Vagina (tissue), 2 donors: ENCODE measurements at regions not wholly inside any gene's neighbourhood (a gene's known extent, or its start where the extent isn't known, plus 50 kb on each side); places are given as distances from the start of the nearest gene placed in this dataset.

ENCODE experiments used
- DNase-seq, 2 donors: peaks; one replicate each; pipeline ENCODE4 v3.0.0-alpha.2; 2017; ENCODE audit errors: extremely low spot score in 2 of 2
- H3K27ac ChIP-seq: fragments of 200-600 bp; sonication (generic); one replicate; pipeline ENCODE4 v1.5.1; 2019
- H3K27me3 ChIP-seq: fragments of 200-600 bp; sonication (generic); one replicate; pipeline ENCODE4 v1.5.1; 2019
- H3K36me3 ChIP-seq, 2 donors: fragments of 200-600 bp; sonication (generic); one replicate each; pipeline ENCODE4 v1.5.1; 2017 to 2019
- H3K4me1 ChIP-seq: fragments of 200-600 bp; sonication (generic); one replicate; pipeline ENCODE4 v1.5.1; 2019
- H3K4me3 ChIP-seq, 2 donors: fragments of 200-600 bp; sonication (generic); 1 replicate in 1 of 2; 2 replicates in 1 of 2; pipeline ENCODE4 v1.5.1; 2016 to 2019
- H3K9me3 ChIP-seq: fragments of 200-600 bp; sonication (generic); one replicate; pipeline ENCODE4 v1.5.1; 2019
- POLR2A ChIP-seq, 2 donors: fragments of 450-650 bp; IDR thresholded peaks; one replicate each; pipeline ENCODE4 v1.6.1; 2017; ENCODE audit warnings: antibody characterized with exemption in 2 of 2, mild to moderate bottlenecking in 2 of 2, moderate library complexity in 2 of 2
- POLR2AphosphoS5 ChIP-seq, 2 donors: sonication (generic); formaldehyde crosslinking; IDR thresholded peaks; one replicate each; pipeline ENCODE4 v1.9.0; 2017; ENCODE audit warnings: antibody characterized with exemption in 2 of 2, mild to moderate bottlenecking in 2 of 2, low read depth in 1 of 2; ENCODE audit not compliant: insufficient read depth in 1 of 2
- intact Hi-C: fragments of 100-400 bp; cut with DNase I; formaldehyde crosslinking; loops from one replicate; pipeline ENCODE4 v1.15.1; 2023
- TF ChIP-seq, protein P1 (sequence below), 3 experiments: fragments of 450-650 bp in 2 of 3; fragments of 200-600 bp in 1 of 3; sonication (generic) in 1 of 3; IDR thresholded peaks; one replicate each; pipeline ENCODE4 v1.5.1; 2017 to 2019; ENCODE audit warnings: antibody characterized with exemption in 3 of 3, mild to moderate bottlenecking in 2 of 3, moderate library complexity in 2 of 3

GRCh38 chr4:81838586-81838985, 366.9 kb upstream of the RASGEF1B start:
- TF ChIP-seq POLR2AphosphoS5 (IDR thresholded peaks at IDR 0.05; ENCODE audit: insufficient read depth in 1 of 2, low read depth in 1 of 2) (no peak), POLR2A (IDR thresholded peaks at IDR 0.05) (no peak)
- TF ChIP-seq, protein P1, sequence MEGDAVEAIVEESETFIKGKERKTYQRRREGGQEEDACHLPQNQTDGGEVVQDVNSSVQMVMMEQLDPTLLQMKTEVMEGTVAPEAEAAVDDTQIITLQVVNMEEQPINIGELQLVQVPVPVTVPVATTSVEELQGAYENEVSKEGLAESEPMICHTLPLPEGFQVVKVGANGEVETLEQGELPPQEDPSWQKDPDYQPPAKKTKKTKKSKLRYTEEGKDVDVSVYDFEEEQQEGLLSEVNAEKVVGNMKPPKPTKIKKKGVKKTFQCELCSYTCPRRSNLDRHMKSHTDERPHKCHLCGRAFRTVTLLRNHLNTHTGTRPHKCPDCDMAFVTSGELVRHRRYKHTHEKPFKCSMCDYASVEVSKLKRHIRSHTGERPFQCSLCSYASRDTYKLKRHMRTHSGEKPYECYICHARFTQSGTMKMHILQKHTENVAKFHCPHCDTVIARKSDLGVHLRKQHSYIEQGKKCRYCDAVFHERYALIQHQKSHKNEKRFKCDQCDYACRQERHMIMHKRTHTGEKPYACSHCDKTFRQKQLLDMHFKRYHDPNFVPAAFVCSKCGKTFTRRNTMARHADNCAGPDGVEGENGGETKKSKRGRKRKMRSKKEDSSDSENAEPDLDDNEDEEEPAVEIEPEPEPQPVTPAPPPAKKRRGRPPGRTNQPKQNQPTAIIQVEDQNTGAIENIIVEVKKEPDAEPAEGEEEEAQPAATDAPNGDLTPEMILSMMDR (IDR thresholded peaks at IDR 0.05) = no peak
- no peaks in the 10 kb centered on the region for H3K27me3 ChIP-seq
- H3K4me3 ChIP-seq = no peak overlapping the region
- no peaks in the 10 kb centered on the region for H3K36me3 ChIP-seq
- H3K9me3 ChIP-seq = no peaks in the 10 kb centered on the region
- intact Hi-C loops = no loop called here
- no peak for DNase-seq
- no peaks in the 10 kb centered on the region for H3K4me1 ChIP-seq
- no peak overlapping the region for H3K27ac ChIP-seq

DNA sequence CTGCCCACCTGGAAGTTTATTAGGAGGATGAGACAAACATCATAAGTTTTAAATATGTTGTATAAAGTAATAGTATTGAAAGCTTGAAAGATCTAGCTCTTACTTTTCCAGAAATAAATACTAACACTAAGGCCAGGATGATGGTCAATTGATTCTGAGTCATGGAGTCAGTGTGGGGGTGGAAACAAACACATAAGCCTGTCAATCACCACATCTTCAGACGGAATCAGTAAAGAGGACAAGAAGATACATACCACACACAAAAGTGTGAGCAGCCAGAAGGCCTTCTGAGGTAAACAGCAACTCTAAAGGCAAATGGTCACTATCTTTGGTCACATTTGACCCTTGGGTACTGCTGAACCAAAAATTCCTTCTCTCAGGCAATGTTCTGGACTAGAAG, 365.0 kb upstream of the RASGEF1B start:
- Histone ChIP-seq H3K9me3 (no peaks in the 10 kb centered on the region), H3K27me3 (no peaks in the 10 kb centered on the region), H3K27ac (no peak overlapping the region), H3K36me3 (no peaks in the 10 kb centered on the region), H3K4me3 (no peak overlapping the region), H3K4me1 (no peaks in the 10 kb centered on the region)
- intact Hi-C loops = no loop called here
- DNase-seq = no peak
- TF ChIP-seq POLR2AphosphoS5 (IDR thresholded peaks at IDR 0.05; ENCODE audit: insufficient read depth in 1 of 2, low read depth in 1 of 2) (no peak), POLR2A (IDR thresholded peaks at IDR 0.05) (no peak)
- TF ChIP-seq, protein P1 (IDR thresholded peaks at IDR 0.05) = no peak

GRCh38 chr4:81833576-81833975, 361.9 kb upstream of the RASGEF1B start:
- DNase-seq = no peak
- Histone ChIP-seq H3K27me3 (no peaks in the 10 kb centered on the region), H3K4me3 (no peak overlapping the region), H3K36me3 (no peaks in the 10 kb centered on the region), H3K4me1 (no peaks in the 10 kb centered on the region), H3K9me3 (no peaks in the 10 kb centered on the region), H3K27ac (no peak overlapping the region)
- TF ChIP-seq POLR2AphosphoS5 (IDR thresholded peaks at IDR 0.05; ENCODE audit: insufficient read depth in 1 of 2, low read depth in 1 of 2) = no peak
- TF ChIP-seq, protein P1 (IDR thresholded peaks at IDR 0.05) = no peak
- TF ChIP-seq POLR2A (IDR thresholded peaks at IDR 0.05) = no peak
- intact Hi-C loops = no loop called here

- intact Hi-C loops = no loop called here
- no peaks in the 10 kb centered on the region for H3K36me3 ChIP-seq
- no peak for DNase-seq
- H3K4me3 ChIP-seq = no peak overlapping the region
- no peaks in the 10 kb centered on the region for H3K4me1 ChIP-seq
- no peaks in the 10 kb centered on the region for H3K27me3 ChIP-seq
- no peak overlapping the region for H3K27ac ChIP-seq
- TF ChIP-seq POLR2A (IDR thresholded peaks at IDR 0.05) = no peak
- no peak for TF ChIP-seq POLR2AphosphoS5 (IDR thresholded peaks at IDR 0.05; ENCODE audit: insufficient read depth in 1 of 2, low read depth in 1 of 2)
- TF ChIP-seq, protein P1 (IDR thresholded peaks at IDR 0.05) = no peak
- H3K9me3 ChIP-seq = no peaks in the 10 kb centered on the region
Measured at GRCh38 chr4:81828991-81829390, 357.3 kb upstream of the RASGEF1B start.

- Histone ChIP-seq H3K9me3 (no peaks in the 10 kb centered on the region), H3K36me3 (no peaks in the 10 kb centered on the region), H3K27me3 (no peaks in the 10 kb centered on the region), H3K27ac (no peak overlapping the region), H3K4me3 (no peak overlapping the region), H3K4me1 (no peaks in the 10 kb centered on the region)
- intact Hi-C loops = no loop called here
- TF ChIP-seq POLR2AphosphoS5 (IDR thresholded peaks at IDR 0.05; ENCODE audit: insufficient read depth in 1 of 2, low read depth in 1 of 2) = no peak
- TF ChIP-seq POLR2A (IDR thresholded peaks at IDR 0.05) = no peak
- DNase-seq = no peak
Measured at GRCh38 chr4:81827577-81828202, 356.0 kb upstream of the RASGEF1B start.
